ENCODE measurements at regions not wholly inside any gene's neighbourhood (a gene's known extent, or its start where the extent isn't known, plus 50 kb on each side); places are given as distances from the start of the nearest gene placed in this dataset.

GRCh38 chr3:86849991-86850390 lies 141.0 kb downstream of the VGLL3 start:
- TF ChIP-seq CTCF (IDR thresholded peaks at IDR 0.05) (no peak), TCF7L2 (IDR thresholded peaks at IDR 0.05; ENCODE audit: low read depth, low read length) (no peak), POLR2AphosphoS5 (IDR thresholded peaks at IDR 0.05; ENCODE audit: low read depth, low read length) (no peak), SIN3A (IDR thresholded peaks at IDR 0.05; ENCODE audit: borderline replicate concordance, insufficient read depth, low read depth, low read length) (no peak)
- TF ChIP-seq, protein P1, sequence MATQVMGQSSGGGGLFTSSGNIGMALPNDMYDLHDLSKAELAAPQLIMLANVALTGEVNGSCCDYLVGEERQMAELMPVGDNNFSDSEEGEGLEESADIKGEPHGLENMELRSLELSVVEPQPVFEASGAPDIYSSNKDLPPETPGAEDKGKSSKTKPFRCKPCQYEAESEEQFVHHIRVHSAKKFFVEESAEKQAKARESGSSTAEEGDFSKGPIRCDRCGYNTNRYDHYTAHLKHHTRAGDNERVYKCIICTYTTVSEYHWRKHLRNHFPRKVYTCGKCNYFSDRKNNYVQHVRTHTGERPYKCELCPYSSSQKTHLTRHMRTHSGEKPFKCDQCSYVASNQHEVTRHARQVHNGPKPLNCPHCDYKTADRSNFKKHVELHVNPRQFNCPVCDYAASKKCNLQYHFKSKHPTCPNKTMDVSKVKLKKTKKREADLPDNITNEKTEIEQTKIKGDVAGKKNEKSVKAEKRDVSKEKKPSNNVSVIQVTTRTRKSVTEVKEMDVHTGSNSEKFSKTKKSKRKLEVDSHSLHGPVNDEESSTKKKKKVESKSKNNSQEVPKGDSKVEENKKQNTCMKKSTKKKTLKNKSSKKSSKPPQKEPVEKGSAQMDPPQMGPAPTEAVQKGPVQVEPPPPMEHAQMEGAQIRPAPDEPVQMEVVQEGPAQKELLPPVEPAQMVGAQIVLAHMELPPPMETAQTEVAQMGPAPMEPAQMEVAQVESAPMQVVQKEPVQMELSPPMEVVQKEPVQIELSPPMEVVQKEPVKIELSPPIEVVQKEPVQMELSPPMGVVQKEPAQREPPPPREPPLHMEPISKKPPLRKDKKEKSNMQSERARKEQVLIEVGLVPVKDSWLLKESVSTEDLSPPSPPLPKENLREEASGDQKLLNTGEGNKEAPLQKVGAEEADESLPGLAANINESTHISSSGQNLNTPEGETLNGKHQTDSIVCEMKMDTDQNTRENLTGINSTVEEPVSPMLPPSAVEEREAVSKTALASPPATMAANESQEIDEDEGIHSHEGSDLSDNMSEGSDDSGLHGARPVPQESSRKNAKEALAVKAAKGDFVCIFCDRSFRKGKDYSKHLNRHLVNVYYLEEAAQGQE (IDR thresholded peaks at IDR 0.05; ENCODE audit: insufficient read depth in 1 of 2, low read depth in 2 of 2, low read length in 1 of 2), result no peak

Measured in Panc1 (cell line).